ENCODE measurements at regions not wholly inside any gene's neighbourhood (a gene's known extent, or its start where the extent isn't known, plus 50 kb on each side); places are given as distances from the start of the nearest gene placed in this dataset.
"Not testable (repeated sequence)": the region's sequence is repeated elsewhere in the genome, so short reads cannot be mapped to it uniquely, and the experiment has no call there.

DNA sequence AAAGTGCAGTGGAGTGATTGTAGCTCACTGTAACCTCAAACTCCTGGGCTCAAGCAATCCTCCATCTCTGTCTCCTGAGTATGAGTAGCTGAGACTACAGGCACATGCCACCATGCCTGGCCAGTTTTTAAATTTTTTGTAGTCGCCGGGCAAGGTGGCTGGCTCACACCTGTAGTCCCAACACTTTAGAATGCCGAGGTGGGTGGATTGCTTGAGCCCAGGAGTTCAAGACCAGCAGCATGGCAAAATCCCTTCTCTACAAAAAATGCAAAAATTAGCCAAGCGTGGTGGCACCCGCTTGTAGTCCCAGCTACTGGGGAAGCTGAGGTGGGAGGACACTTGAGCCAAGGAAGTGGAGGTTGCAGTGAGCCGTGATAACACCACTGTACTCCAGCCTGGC is 219.5 kb downstream of the KLHL28 start:
- Histone ChIP-seq H3K27ac (ENCODE audit: poor library complexity, severe bottlenecking) (no peak overlapping the region), H3K36me3 (ENCODE audit: low read depth) (no peaks in the 10 kb centered on the region), H3K27me3 (ENCODE audit: insufficient read depth, poor library complexity, severe bottlenecking) (peaks cover 19% of the 10 kb centered on the region), H3K4me1 (ENCODE audit: insufficient read depth, poor library complexity, severe bottlenecking) (no peaks in the 10 kb centered on the region), H3K9me3 (ENCODE audit: severe bottlenecking) (no peaks in the 10 kb centered on the region), H3K4me3 (ENCODE audit: severe bottlenecking) (no peak overlapping the region)
- ATAC-seq (ENCODE audit: low read depth) (no peak), DNase-seq (ENCODE audit: low spot score) (no peak)
- TF ChIP-seq CTCF (IDR thresholded peaks at IDR 0.05; ENCODE audit: poor library complexity, severe bottlenecking), result no peak

- no peak for TF ChIP-seq CTCF (IDR thresholded peaks at IDR 0.05; ENCODE audit: poor library complexity, severe bottlenecking)
- Histone ChIP-seq H3K4me3 (ENCODE audit: severe bottlenecking) (no peak overlapping the region), H3K36me3 (ENCODE audit: low read depth) (no peaks in the 10 kb centered on the region), H3K4me1 (ENCODE audit: insufficient read depth, poor library complexity, severe bottlenecking) (no peaks in the 10 kb centered on the region), H3K27ac (ENCODE audit: poor library complexity, severe bottlenecking) (no peak overlapping the region), H3K9me3 (ENCODE audit: severe bottlenecking) (no peaks in the 10 kb centered on the region), H3K27me3 (ENCODE audit: insufficient read depth, poor library complexity, severe bottlenecking) (peaks cover 19% of the 10 kb centered on the region)
- ATAC-seq (ENCODE audit: low read depth) (no peak), DNase-seq (ENCODE audit: low spot score) (no peak)
Measured at GRCh38 chr14:44741431-44741830, 220.3 kb downstream of the KLHL28 start.

GRCh38 chr14:44736326-44736725 is 225.4 kb downstream of the KLHL28 start:
- H3K9me3 ChIP-seq (ENCODE audit: severe bottlenecking), result no peaks in the 10 kb centered on the region
- no peak overlapping the region for H3K27ac ChIP-seq (ENCODE audit: poor library complexity, severe bottlenecking)
- no peaks in the 10 kb centered on the region for H3K36me3 ChIP-seq (ENCODE audit: low read depth)
- no peak for TF ChIP-seq CTCF (IDR thresholded peaks at IDR 0.05; ENCODE audit: poor library complexity, severe bottlenecking)
- H3K4me1 ChIP-seq (ENCODE audit: insufficient read depth, poor library complexity, severe bottlenecking), result no peaks in the 10 kb centered on the region
- H3K4me3 ChIP-seq (ENCODE audit: severe bottlenecking), result no peak overlapping the region
- peaks cover 20% of the 10 kb centered on the region for H3K27me3 ChIP-seq (ENCODE audit: insufficient read depth, poor library complexity, severe bottlenecking)
- ATAC-seq (ENCODE audit: low read depth), result no peak
- no peak for DNase-seq (ENCODE audit: low spot score)

DNA sequence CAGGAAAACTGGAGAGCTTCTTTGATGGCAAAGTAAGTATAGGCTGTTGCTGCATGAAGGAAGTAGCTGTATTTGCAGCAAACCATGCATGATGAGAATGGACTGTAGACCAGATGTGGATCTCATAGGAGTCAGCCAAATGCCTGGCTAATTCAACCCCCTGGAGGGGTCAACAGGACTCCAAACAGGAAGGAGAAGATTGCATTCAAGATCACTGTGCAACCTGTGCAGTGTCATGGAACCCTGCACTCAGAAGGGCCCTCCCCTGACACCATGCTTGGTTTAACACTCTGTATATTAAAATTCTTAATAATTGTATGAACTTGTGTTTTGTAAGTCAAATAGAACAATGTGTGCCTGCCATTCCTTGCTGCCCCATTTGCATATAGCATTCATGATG is 225.1 kb upstream of the FSCB start:
- no peak for DNase-seq (ENCODE audit: low spot score)
- Histone ChIP-seq H3K9me3 (ENCODE audit: severe bottlenecking) (no peaks in the 10 kb centered on the region), H3K27me3 (ENCODE audit: insufficient read depth, poor library complexity, severe bottlenecking) (peaks cover 7% of the 10 kb centered on the region), H3K27ac (ENCODE audit: poor library complexity, severe bottlenecking) (no peak overlapping the region), H3K4me1 (ENCODE audit: insufficient read depth, poor library complexity, severe bottlenecking) (no peaks in the 10 kb centered on the region), H3K36me3 (ENCODE audit: low read depth) (no peaks in the 10 kb centered on the region), H3K4me3 (ENCODE audit: severe bottlenecking) (no peak overlapping the region)
- ATAC-seq (ENCODE audit: low read depth), result no peak
- no peak for TF ChIP-seq CTCF (IDR thresholded peaks at IDR 0.05; ENCODE audit: poor library complexity, severe bottlenecking)

GRCh38 chr14:44730860-44731259 is 223.8 kb upstream of the FSCB start:
- ATAC-seq (ENCODE audit: low read depth), result no peak
- TF ChIP-seq CTCF (IDR thresholded peaks at IDR 0.05; ENCODE audit: poor library complexity, severe bottlenecking), result no peak

GRCh38 chr14:44721395-44721794 is 214.3 kb upstream of the FSCB start:
- H3K36me3 ChIP-seq (ENCODE audit: low read depth); H3K4me3 ChIP-seq (ENCODE audit: severe bottlenecking); ATAC-seq (ENCODE audit: low read depth); H3K4me1 ChIP-seq (ENCODE audit: insufficient read depth, poor library complexity, severe bottlenecking); DNase-seq (ENCODE audit: low spot score); H3K27me3 ChIP-seq (ENCODE audit: insufficient read depth, poor library complexity, severe bottlenecking); H3K9me3 ChIP-seq (ENCODE audit: severe bottlenecking); H3K27ac ChIP-seq (ENCODE audit: poor library complexity, severe bottlenecking): not testable (repeated sequence)

More at GRCh38 chr14:44730860-44731259, 223.8 kb upstream of the FSCB start:
- no peak overlapping the region for H3K27ac ChIP-seq (ENCODE audit: poor library complexity, severe bottlenecking)
- H3K36me3 ChIP-seq (ENCODE audit: low read depth), result no peaks in the 10 kb centered on the region
- H3K4me1 ChIP-seq (ENCODE audit: insufficient read depth, poor library complexity, severe bottlenecking), result no peaks in the 10 kb centered on the region
- DNase-seq (ENCODE audit: low spot score), result no peak
- H3K27me3 ChIP-seq (ENCODE audit: insufficient read depth, poor library complexity, severe bottlenecking), result peaks cover 7% of the 10 kb centered on the region
- H3K4me3 ChIP-seq (ENCODE audit: severe bottlenecking), result no peak overlapping the region
- H3K9me3 ChIP-seq (ENCODE audit: severe bottlenecking), result no peaks in the 10 kb centered on the region

All from RWPE2 (cell line).